ENCODE measurements at regions not wholly inside any gene's neighbourhood (a gene's known extent, or its start where the extent isn't known, plus 50 kb on each side); places are given as distances from the start of the nearest gene placed in this dataset.

DNA sequence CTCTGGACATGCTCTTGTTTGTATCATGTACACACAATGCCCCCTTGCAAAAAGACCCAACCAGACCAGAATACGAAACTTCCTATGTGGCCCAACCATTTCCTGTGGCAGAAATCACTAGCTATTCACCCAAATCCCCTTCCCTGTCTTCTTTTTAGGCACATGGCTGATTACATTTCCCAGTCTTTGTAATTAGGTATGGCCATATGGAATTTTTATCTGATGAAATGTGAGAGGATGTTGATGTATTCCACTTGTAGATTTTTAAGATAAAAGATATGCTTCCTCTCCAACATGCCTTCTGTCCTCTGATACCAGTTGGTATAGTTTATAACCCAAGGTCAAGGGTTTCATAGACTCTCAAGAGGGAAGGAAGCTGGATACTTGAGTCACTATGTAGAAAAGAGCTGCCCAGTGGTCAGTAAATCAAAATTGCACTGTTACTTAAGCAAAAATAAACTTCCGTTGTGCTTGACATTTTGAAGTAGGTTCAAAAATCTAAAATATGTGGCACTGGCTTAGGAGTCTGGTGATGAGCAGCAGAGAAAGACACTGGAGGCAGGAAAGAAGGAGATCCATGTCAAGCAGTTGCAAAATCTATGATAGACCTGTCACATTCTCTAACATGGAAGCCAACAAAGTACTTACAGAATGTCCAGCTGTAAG is 297.4 kb downstream of the SMAD2 start:
- no peak overlapping the region for H2AFZ ChIP-seq (ENCODE audit: low read depth, low read length)
- H3K4me2 ChIP-seq (ENCODE audit: low read length), result no peak overlapping the region
- H3K9ac ChIP-seq (ENCODE audit: low read length), result no peak overlapping the region
- H4K20me1 ChIP-seq (ENCODE audit: insufficient read depth, low read length), result no peaks in the 10 kb centered on the region
- no peaks in the 10 kb centered on the region for H3K9me3 ChIP-seq (ENCODE audit: insufficient read depth, low read length)
- H3K4me3 ChIP-seq (ENCODE audit: low read length), result no peak overlapping the region
- no peaks in the 10 kb centered on the region for H3K4me1 ChIP-seq (ENCODE audit: low read length)
- H3K36me3 ChIP-seq (replicated peaks; ENCODE audit: low read depth, low read length), result no peaks in the 10 kb centered on the region
- no peaks in the 10 kb centered on the region for H3K79me2 ChIP-seq (ENCODE audit: low read length)
- H3K27ac ChIP-seq (ENCODE audit: low read length), result no peak overlapping the region
- TF ChIP-seq EZH2phosphoT487 (IDR thresholded peaks at IDR 0.05; ENCODE audit: low read depth), result no peak
- no peak for TF ChIP-seq CTCF (IDR thresholded peaks at IDR 0.05; ENCODE audit: low read depth, low read length)
- H3K27me3 ChIP-seq (ENCODE audit: low read depth, low read length), result peaks cover 15% of the 10 kb centered on the region

- TF ChIP-seq CTCF (IDR thresholded peaks at IDR 0.05; ENCODE audit: low read depth, low read length) (no peak), EZH2phosphoT487 (IDR thresholded peaks at IDR 0.05; ENCODE audit: low read depth) (no peak)
- Histone ChIP-seq H3K9me3 (ENCODE audit: insufficient read depth, low read length) (no peaks in the 10 kb centered on the region), H3K9ac (ENCODE audit: low read length) (no peak overlapping the region), H2AFZ (ENCODE audit: low read depth, low read length) (no peak overlapping the region), H3K36me3 (replicated peaks; ENCODE audit: low read depth, low read length) (no peaks in the 10 kb centered on the region), H3K4me2 (ENCODE audit: low read length) (no peak overlapping the region), H3K27ac (ENCODE audit: low read length) (no peak overlapping the region), H3K4me1 (ENCODE audit: low read length) (no peaks in the 10 kb centered on the region), H3K27me3 (ENCODE audit: low read depth, low read length) (peaks cover 29% of the 10 kb centered on the region), H3K4me3 (ENCODE audit: low read length) (no peak overlapping the region), H3K79me2 (ENCODE audit: low read length) (no peaks in the 10 kb centered on the region), H4K20me1 (ENCODE audit: insufficient read depth, low read length) (no peaks in the 10 kb centered on the region)
Measured at GRCh38 chr18:47628893-47629292, 301.6 kb downstream of the SMAD2 start.

DNA sequence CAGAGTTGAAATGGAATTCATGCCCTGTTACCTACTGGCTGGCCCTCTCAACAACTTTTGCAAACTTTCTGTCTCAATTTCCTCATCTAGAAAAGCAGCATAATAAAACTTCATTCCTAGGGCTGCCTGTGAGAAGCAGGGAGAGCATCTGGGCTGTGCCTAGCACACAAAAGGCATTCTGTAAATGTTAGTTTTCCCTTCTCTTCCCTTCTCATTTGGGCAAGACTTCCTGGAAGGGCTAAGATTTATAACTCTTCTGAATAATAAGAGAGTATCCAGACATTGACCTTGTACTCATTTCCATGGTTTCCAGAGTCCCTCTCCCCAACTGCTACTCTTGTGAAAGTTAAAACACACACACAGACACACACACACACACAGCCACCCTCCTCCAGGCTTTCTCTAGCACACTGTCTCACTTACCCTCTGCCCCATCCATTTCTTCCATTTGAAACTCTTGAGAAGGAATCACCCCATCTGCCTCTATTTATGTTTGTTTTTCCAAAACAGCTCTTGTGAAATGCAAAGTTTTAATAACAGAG is 302.1 kb downstream of the SMAD2 start:
- Histone ChIP-seq H3K36me3 (replicated peaks; ENCODE audit: low read depth, low read length) (no peaks in the 10 kb centered on the region), H3K4me1 (ENCODE audit: low read length) (no peaks in the 10 kb centered on the region), H3K4me3 (ENCODE audit: low read length) (no peak overlapping the region), H3K27me3 (ENCODE audit: low read depth, low read length) (peaks cover 27% of the 10 kb centered on the region), H3K4me2 (ENCODE audit: low read length) (no peak overlapping the region), H2AFZ (ENCODE audit: low read depth, low read length) (no peak overlapping the region), H3K79me2 (ENCODE audit: low read length) (no peaks in the 10 kb centered on the region), H3K27ac (ENCODE audit: low read length) (no peak overlapping the region), H3K9ac (ENCODE audit: low read length) (no peak overlapping the region), H4K20me1 (ENCODE audit: insufficient read depth, low read length) (no peaks in the 10 kb centered on the region), H3K9me3 (ENCODE audit: insufficient read depth, low read length) (no peaks in the 10 kb centered on the region)
- TF ChIP-seq EZH2phosphoT487 (IDR thresholded peaks at IDR 0.05; ENCODE audit: low read depth) (no peak), CTCF (IDR thresholded peaks at IDR 0.05; ENCODE audit: low read depth, low read length) (no peak)

- no peak overlapping the region for H2AFZ ChIP-seq (ENCODE audit: low read depth, low read length)
Measured at GRCh38 chr18:47627030-47627429, 303.4 kb downstream of the SMAD2 start.

More at GRCh38 chr18:47627030-47627429, 303.4 kb downstream of the SMAD2 start:
- Histone ChIP-seq H3K79me2 (ENCODE audit: low read length) (no peaks in the 10 kb centered on the region), H4K20me1 (ENCODE audit: insufficient read depth, low read length) (no peaks in the 10 kb centered on the region), H3K9me3 (ENCODE audit: insufficient read depth, low read length) (no peaks in the 10 kb centered on the region), H3K9ac (ENCODE audit: low read length) (no peak overlapping the region), H3K4me1 (ENCODE audit: low read length) (no peaks in the 10 kb centered on the region), H3K4me2 (ENCODE audit: low read length) (no peak overlapping the region), H3K27me3 (ENCODE audit: low read depth, low read length) (peaks cover 37% of the 10 kb centered on the region), H3K27ac (ENCODE audit: low read length) (no peak overlapping the region), H3K36me3 (replicated peaks; ENCODE audit: low read depth, low read length) (no peaks in the 10 kb centered on the region), H3K4me3 (ENCODE audit: low read length) (no peak overlapping the region)
- no peak for TF ChIP-seq CTCF (IDR thresholded peaks at IDR 0.05; ENCODE audit: low read depth, low read length)
- no peak for TF ChIP-seq EZH2phosphoT487 (IDR thresholded peaks at IDR 0.05; ENCODE audit: low read depth)
